Ishikawa (cell line): ENCODE measurements at regions not wholly inside any gene's neighbourhood (a gene's known extent, or its start where the extent isn't known, plus 50 kb on each side); places are given as distances from the start of the nearest gene placed in this dataset.

Source experiments
- CEBPB ChIP-seq: IDR thresholded peaks from 2 replicates; pipeline ENCODE4 v1.6.1; 2012
- CREB1 ChIP-seq: IDR thresholded peaks from 2 replicates; pipeline ENCODE4 v1.6.1; 2012; ENCODE audit warnings: low read depth
- EP300 ChIP-seq: IDR thresholded peaks from 2 replicates; pipeline ENCODE4 v1.6.1; 2012; ENCODE audit warnings: borderline replicate concordance
- NFIC ChIP-seq: IDR thresholded peaks from 2 replicates; pipeline ENCODE4 v1.6.1; 2012
- RAD21 ChIP-seq: IDR thresholded peaks from 2 replicates; pipeline ENCODE4 v1.6.1; 2012; ENCODE audit warnings: low read depth
- TAF1 ChIP-seq: IDR thresholded peaks from 2 replicates; pipeline ENCODE4 v1.6.1; 2012; ENCODE audit warnings: low read depth, mild to moderate bottlenecking
- TCF12 ChIP-seq: IDR thresholded peaks from 2 replicates; pipeline ENCODE4 v1.6.1; 2012; ENCODE audit warnings: low read depth
- YY1 ChIP-seq: IDR thresholded peaks from 2 replicates; pipeline ENCODE4 v1.6.1; 2012; ENCODE audit warnings: low read depth
- ZBTB7A ChIP-seq: IDR thresholded peaks from 2 replicates; pipeline ENCODE4 v1.6.1; 2012; ENCODE audit warnings: low read depth
- TF ChIP-seq, protein P1 (sequence below): IDR thresholded peaks from 2 replicates; pipeline ENCODE4 v1.6.1; 2012
- TF ChIP-seq, protein P2 (sequence below): IDR thresholded peaks from 2 replicates; pipeline ENCODE4 v1.6.1; 2012; ENCODE audit warnings: low read depth, mild to moderate bottlenecking

DNA sequence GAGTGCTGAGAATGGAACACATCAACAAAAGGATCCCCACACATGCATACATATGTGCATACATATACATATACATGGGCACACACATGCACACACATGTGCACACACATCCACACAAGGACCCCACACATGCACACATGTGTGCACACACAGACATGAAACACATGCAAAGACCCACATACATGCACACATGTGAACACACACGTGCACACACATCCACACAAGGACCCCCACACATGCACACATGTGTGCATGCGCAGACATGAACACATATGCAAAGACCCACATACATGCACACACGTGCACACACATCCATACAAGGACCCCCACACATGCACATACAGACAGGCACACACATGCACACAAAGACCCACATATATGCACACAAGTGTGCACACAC, 104.4 kb upstream of the ADARB2 start:
- TF ChIP-seq, protein P1, sequence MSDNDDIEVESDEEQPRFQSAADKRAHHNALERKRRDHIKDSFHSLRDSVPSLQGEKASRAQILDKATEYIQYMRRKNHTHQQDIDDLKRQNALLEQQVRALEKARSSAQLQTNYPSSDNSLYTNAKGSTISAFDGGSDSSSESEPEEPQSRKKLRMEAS, result no peak
- no peak for TF ChIP-seq EP300
- no peak for TF ChIP-seq CEBPB
- TF ChIP-seq TAF1, result no peak
- TF ChIP-seq, protein P2, sequence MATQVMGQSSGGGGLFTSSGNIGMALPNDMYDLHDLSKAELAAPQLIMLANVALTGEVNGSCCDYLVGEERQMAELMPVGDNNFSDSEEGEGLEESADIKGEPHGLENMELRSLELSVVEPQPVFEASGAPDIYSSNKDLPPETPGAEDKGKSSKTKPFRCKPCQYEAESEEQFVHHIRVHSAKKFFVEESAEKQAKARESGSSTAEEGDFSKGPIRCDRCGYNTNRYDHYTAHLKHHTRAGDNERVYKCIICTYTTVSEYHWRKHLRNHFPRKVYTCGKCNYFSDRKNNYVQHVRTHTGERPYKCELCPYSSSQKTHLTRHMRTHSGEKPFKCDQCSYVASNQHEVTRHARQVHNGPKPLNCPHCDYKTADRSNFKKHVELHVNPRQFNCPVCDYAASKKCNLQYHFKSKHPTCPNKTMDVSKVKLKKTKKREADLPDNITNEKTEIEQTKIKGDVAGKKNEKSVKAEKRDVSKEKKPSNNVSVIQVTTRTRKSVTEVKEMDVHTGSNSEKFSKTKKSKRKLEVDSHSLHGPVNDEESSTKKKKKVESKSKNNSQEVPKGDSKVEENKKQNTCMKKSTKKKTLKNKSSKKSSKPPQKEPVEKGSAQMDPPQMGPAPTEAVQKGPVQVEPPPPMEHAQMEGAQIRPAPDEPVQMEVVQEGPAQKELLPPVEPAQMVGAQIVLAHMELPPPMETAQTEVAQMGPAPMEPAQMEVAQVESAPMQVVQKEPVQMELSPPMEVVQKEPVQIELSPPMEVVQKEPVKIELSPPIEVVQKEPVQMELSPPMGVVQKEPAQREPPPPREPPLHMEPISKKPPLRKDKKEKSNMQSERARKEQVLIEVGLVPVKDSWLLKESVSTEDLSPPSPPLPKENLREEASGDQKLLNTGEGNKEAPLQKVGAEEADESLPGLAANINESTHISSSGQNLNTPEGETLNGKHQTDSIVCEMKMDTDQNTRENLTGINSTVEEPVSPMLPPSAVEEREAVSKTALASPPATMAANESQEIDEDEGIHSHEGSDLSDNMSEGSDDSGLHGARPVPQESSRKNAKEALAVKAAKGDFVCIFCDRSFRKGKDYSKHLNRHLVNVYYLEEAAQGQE, result no peak
- TF ChIP-seq RAD21, result no peak
- TF ChIP-seq TCF12, result no peak
- TF ChIP-seq CREB1, result no peak
- no peak for TF ChIP-seq NFIC
- no peak for TF ChIP-seq ZBTB7A
- no peak for TF ChIP-seq YY1
